NB4 (cell line): ENCODE measurements at regions not wholly inside any gene's neighbourhood (a gene's known extent, or its start where the extent isn't known, plus 50 kb on each side); places are given as distances from the start of the nearest gene placed in this dataset.

ENCODE experiments used
- DNase-seq: peaks from one replicate; pipeline ENCODE4 v3.0.0; 2010; ENCODE audit warnings: low read depth
- H3K4me3 ChIP-seq: one replicate; pipeline ENCODE4 v1.5.1; 2011; ENCODE audit warnings: mild to moderate bottlenecking, low read depth, low read length, moderate library complexity
- CTCF ChIP-seq: IDR thresholded peaks from one replicate; pipeline ENCODE4 v1.5.1; 2012; ENCODE audit warnings: low read depth, low read length
- MAX ChIP-seq: IDR thresholded peaks from 2 replicates; pipeline ENCODE4 v1.6.1; 2011; ENCODE audit warnings: low read depth, low read length
- MYC ChIP-seq: IDR thresholded peaks from 2 replicates; pipeline ENCODE4 v1.6.1; 2011; ENCODE audit warnings: low read depth, low read length
- POLR2A ChIP-seq: IDR thresholded peaks from 2 replicates; pipeline ENCODE4 v1.6.1; 2011; ENCODE audit warnings: mild to moderate bottlenecking; ENCODE audit not compliant: insufficient read length; ENCODE audit errors: extremely low read depth

- no peak for TF ChIP-seq MYC
- TF ChIP-seq CTCF = no peak
- DNase-seq = no peak
- no peak overlapping the region for H3K4me3 ChIP-seq
Observed at GRCh38 chr4:181737744-181738143, 505.5 kb upstream of the TENM3 start.

- DNase-seq = no peak
- TF ChIP-seq MYC = no peak
- H3K4me3 ChIP-seq = no peak overlapping the region
Observed at GRCh38 chr4:181739031-181739430, 504.2 kb upstream of the TENM3 start.

GRCh38 chr4:181741513-181741912 lies 501.7 kb upstream of the TENM3 start:
- H3K4me3 ChIP-seq = no peak overlapping the region
- DNase-seq = no peak
- TF ChIP-seq CTCF (no peak), MAX (no peak), MYC (no peak), POLR2A (no peak)

GRCh38 chr4:181745933-181746625 lies 497.1 kb upstream of the TENM3 start:
- no peak for DNase-seq
- TF ChIP-seq MAX (no peak), POLR2A (no peak), MYC (no peak), CTCF (no peak)
- no peak overlapping the region for H3K4me3 ChIP-seq

- DNase-seq = no peak
- no peak overlapping the region for H3K4me3 ChIP-seq
- TF ChIP-seq POLR2A (no peak), MAX (no peak), CTCF (no peak), MYC (no peak)
Observed at GRCh38 chr4:181748581-181748980, 494.6 kb upstream of the TENM3 start.

GRCh38 chr4:181752516-181752915 lies 490.7 kb upstream of the TENM3 start:
- no peak overlapping the region for H3K4me3 ChIP-seq
- TF ChIP-seq MYC (no peak), MAX (no peak), CTCF (no peak), POLR2A (no peak)
- no peak for DNase-seq
